ENCODE measurements at regions not wholly inside any gene's neighbourhood (a gene's known extent, or its start where the extent isn't known, plus 50 kb on each side); places are given as distances from the start of the nearest gene placed in this dataset.

- TF ChIP-seq CTCF (conservative IDR thresholded peaks at IDR 0.05) (no peak), EZH2 (IDR thresholded peaks at IDR 0.05; ENCODE audit: low read depth) (no peak)
Measured at GRCh38 chr15:69524296-69524695, 71.7 kb downstream of the RPLP1 start.

Data from PC-9 (cell line).